ENCODE measurements at regions not wholly inside any gene's neighbourhood (a gene's known extent, or its start where the extent isn't known, plus 50 kb on each side); places are given as distances from the start of the nearest gene placed in this dataset.
A peak's percentile ranks its signal among the peaks of the same experiment; 100 is the strongest.

GRCh38 chr1:177632923-177633615, 336.8 kb downstream of the SEC16B start:
- no peak for DNase-seq

GRCh38 chr1:177631770-177632169, 338.1 kb downstream of the SEC16B start:
- no peak for DNase-seq

GRCh38 chr1:177629526-177629925, 340.3 kb downstream of the SEC16B start:
- DNase-seq, result no peak

GRCh38 chr1:177627148-177627910, 342.5 kb downstream of the SEC16B start:
- no peak for DNase-seq

GRCh38 chr1:177620636-177621190, 349.1 kb downstream of the SEC16B start:
- no peak for DNase-seq

- no peak for DNase-seq
These were observed 354.6 kb downstream of the SEC16B start for GRCh38 chr1:177615251-177615650.

- no peak for DNase-seq
These were observed 358.5 kb downstream of the SEC16B start for GRCh38 chr1:177611402-177611801.

- no peak for DNase-seq
These were observed 359.9 kb downstream of the SEC16B start for GRCh38 chr1:177609953-177610352.

- no peak for DNase-seq
These were observed 368.9 kb downstream of the SEC16B start for GRCh38 chr1:177600936-177601335.

GRCh38 chr1:177600321-177600720, 369.5 kb downstream of the SEC16B start:
- no peak for DNase-seq

- DNase-seq, result no peak
These were observed 372.5 kb downstream of the SEC16B start for GRCh38 chr1:177597393-177597792.

- DNase-seq, result no peak
These were observed 373.4 kb downstream of the SEC16B start for GRCh38 chr1:177596485-177596884.

GRCh38 chr1:177593105-177593504, 376.8 kb downstream of the SEC16B start:
- no peak for DNase-seq

GRCh38 chr1:177592624-177593023, 377.2 kb downstream of the SEC16B start:
- DNase-seq, result peak; percentile 16

GRCh38 chr1:177591155-177591554, 378.7 kb downstream of the SEC16B start:
- DNase-seq, result no peak

- no peak for DNase-seq
These were observed 380.7 kb downstream of the SEC16B start for GRCh38 chr1:177589166-177589565.

- no peak for DNase-seq
These were observed 383.4 kb downstream of the SEC16B start for GRCh38 chr1:177586429-177586828.

- no peak for DNase-seq
These were observed 384.3 kb downstream of the SEC16B start for GRCh38 chr1:177585302-177586220.

- no peak for DNase-seq
These were observed 396.0 kb downstream of the SEC16B start for GRCh38 chr1:177573901-177574300.

- no peak for DNase-seq
These were observed 398.3 kb downstream of the SEC16B start for GRCh38 chr1:177571485-177572076.

GRCh38 chr1:177571076-177571475, 398.8 kb downstream of the SEC16B start:
- DNase-seq, result no peak

- DNase-seq, result no peak
These were observed 398.7 kb downstream of the BRINP2 start for GRCh38 chr1:177569476-177569875.

GRCh38 chr1:177568622-177569021, 397.9 kb downstream of the BRINP2 start:
- DNase-seq, result peak; percentile 58

Data from retina (tissue), 1 donor.